ENCODE measurements at regions not wholly inside any gene's neighbourhood (a gene's known extent, or its start where the extent isn't known, plus 50 kb on each side); places are given as distances from the start of the nearest gene placed in this dataset.

DNA sequence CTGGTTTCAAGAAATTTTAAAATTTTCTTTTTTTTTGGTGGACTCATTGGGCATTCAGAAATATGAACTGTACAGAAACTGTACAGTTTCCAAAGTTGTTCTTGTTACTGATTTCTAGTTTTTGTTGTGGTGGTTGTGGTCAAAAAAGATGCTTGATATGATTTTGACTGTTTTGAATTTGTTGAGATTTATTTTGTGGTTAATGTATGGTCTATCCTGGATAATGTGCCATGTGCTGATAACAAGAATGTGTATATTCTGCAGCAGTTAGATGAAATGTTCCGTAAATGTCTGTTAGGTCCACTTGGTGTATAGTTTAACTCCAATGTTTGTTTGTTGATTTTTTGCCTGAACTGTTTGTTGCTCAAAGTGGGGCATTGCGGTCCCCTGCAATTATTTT, 127.6 kb upstream of the NUDT6 start:
- 100% methylated on average over 1 of the region's 2 CpGs for WGBS (ENCODE audit: insufficient coverage)
- H3K4me2 ChIP-seq (replicated peaks; ENCODE audit: extremely low read depth, low read length, poor library complexity, severe bottlenecking): no peak overlapping the region
- TF ChIP-seq, protein P1, sequence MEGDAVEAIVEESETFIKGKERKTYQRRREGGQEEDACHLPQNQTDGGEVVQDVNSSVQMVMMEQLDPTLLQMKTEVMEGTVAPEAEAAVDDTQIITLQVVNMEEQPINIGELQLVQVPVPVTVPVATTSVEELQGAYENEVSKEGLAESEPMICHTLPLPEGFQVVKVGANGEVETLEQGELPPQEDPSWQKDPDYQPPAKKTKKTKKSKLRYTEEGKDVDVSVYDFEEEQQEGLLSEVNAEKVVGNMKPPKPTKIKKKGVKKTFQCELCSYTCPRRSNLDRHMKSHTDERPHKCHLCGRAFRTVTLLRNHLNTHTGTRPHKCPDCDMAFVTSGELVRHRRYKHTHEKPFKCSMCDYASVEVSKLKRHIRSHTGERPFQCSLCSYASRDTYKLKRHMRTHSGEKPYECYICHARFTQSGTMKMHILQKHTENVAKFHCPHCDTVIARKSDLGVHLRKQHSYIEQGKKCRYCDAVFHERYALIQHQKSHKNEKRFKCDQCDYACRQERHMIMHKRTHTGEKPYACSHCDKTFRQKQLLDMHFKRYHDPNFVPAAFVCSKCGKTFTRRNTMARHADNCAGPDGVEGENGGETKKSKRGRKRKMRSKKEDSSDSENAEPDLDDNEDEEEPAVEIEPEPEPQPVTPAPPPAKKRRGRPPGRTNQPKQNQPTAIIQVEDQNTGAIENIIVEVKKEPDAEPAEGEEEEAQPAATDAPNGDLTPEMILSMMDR (IDR thresholded peaks at IDR 0.05): no peak
- Mint-ChIP-seq H3K27me3 (ENCODE audit: low read depth in 3 of 3) (no peaks in the 10 kb centered on the region), H3K9me3 (peaks cover 24 to 62% (median 34%) of the 10 kb centered on the region in 7 donors), H3K27ac (no peak overlapping the region), H3K4me3 (no peak overlapping the region), H3K36me3 (peaks cover 10 to 26% of the 10 kb centered on the region in 2 donors), H3K4me1 (no peaks in the 10 kb centered on the region)
- H3K9ac ChIP-seq (ENCODE audit: insufficient read depth, low read length, poor library complexity, severe bottlenecking): no peak overlapping the region
- no peak overlapping the region for H3K27ac ChIP-seq (ENCODE audit: low read depth in 1 of 2, low read length in 2 of 2)
- no peaks in the 10 kb centered on the region for H3K79me2 ChIP-seq (ENCODE audit: insufficient read depth, low read length)
- intact Hi-C loops (cut with micrococcal nuclease): no loop called here
- peaks cover 19 to 22% of the 10 kb centered on the region in 2 donors for H3K9me3 ChIP-seq (replicated peaks in 1 of 2; ENCODE audit: control insufficient read depth in 1 of 2, insufficient read depth in 1 of 2, low read length in 2 of 2)
- H3K27me3 ChIP-seq (ENCODE audit: control insufficient read depth in 2 of 2, insufficient read depth in 2 of 2, low read length in 2 of 2): no peaks in the 10 kb centered on the region
- no peaks in the 10 kb centered on the region for H3K4me1 ChIP-seq (ENCODE audit: control insufficient read depth in 1 of 2, insufficient read depth in 2 of 2, low read length in 2 of 2)
- H3K36me3 ChIP-seq (replicated peaks in 1 of 2; ENCODE audit: control insufficient read depth in 1 of 2, insufficient read depth in 2 of 2, low read length in 2 of 2): no peaks in the 10 kb centered on the region
- no peak for DNase-seq
- H4K20me1 ChIP-seq (ENCODE audit: insufficient read depth, low read length): no peaks in the 10 kb centered on the region
- no peak overlapping the region for H2AFZ ChIP-seq (ENCODE audit: insufficient read depth, low read depth, low read length, poor library complexity, severe bottlenecking)
- no peak overlapping the region for H3K4me3 ChIP-seq (replicated peaks in 1 of 3; ENCODE audit: low read depth in 2 of 3, low read length in 3 of 3)

DNA sequence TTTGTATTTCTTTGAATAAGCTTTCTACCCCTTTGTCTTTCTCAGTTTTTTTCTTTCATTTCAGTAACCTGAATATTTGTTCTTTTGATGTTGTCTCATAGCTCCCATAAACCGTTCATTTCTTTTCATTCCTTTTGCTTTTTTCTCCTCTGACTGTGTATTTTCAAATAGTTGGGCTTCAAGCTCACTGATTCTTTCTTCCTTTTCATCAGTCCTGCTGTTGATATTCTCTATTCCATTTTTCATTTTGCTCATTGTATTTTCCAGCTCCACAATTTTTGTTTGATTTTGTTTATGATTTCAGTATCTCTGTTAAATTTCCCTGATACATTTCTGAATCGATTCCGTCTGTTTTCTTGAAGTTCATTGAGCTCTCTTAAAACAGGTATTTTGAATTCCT, 129.6 kb upstream of the NUDT6 start:
- TF ChIP-seq, protein P1 (IDR thresholded peaks at IDR 0.05): no peak
- Histone ChIP-seq H3K4me1 (ENCODE audit: control insufficient read depth in 1 of 2, insufficient read depth in 2 of 2, low read length in 2 of 2) (no peaks in the 10 kb centered on the region), H3K9ac (ENCODE audit: insufficient read depth, low read length, poor library complexity, severe bottlenecking) (no peak overlapping the region), H3K27me3 (ENCODE audit: control insufficient read depth in 2 of 2, insufficient read depth in 2 of 2, low read length in 2 of 2) (no peaks in the 10 kb centered on the region), H4K20me1 (ENCODE audit: insufficient read depth, low read length) (no peaks in the 10 kb centered on the region), H3K4me3 (replicated peaks in 1 of 3; ENCODE audit: low read depth in 2 of 3, low read length in 3 of 3) (no peak overlapping the region), H3K36me3 (replicated peaks in 1 of 2; ENCODE audit: control insufficient read depth in 1 of 2, insufficient read depth in 2 of 2, low read length in 2 of 2) (no peaks in the 10 kb centered on the region), H3K79me2 (ENCODE audit: insufficient read depth, low read length) (no peaks in the 10 kb centered on the region), H3K4me2 (replicated peaks; ENCODE audit: extremely low read depth, low read length, poor library complexity, severe bottlenecking) (no peak overlapping the region), H2AFZ (ENCODE audit: insufficient read depth, low read depth, low read length, poor library complexity, severe bottlenecking) (no peak overlapping the region), H3K27ac (ENCODE audit: low read depth in 1 of 2, low read length in 2 of 2) (no peak overlapping the region), H3K9me3 (replicated peaks in 1 of 2; ENCODE audit: control insufficient read depth in 1 of 2, insufficient read depth in 1 of 2, low read length in 2 of 2) (peaks cover 18 to 19% of the 10 kb centered on the region in 2 donors)
- WGBS (ENCODE audit: insufficient coverage): no CpG with 5 or more reads among the region's 3 CpGs
- H3K4me3 Mint-ChIP-seq: no peak overlapping the region
- intact Hi-C loops (cut with micrococcal nuclease): no loop called here
- H3K36me3 Mint-ChIP-seq: peaks cover 10 to 22% of the 10 kb centered on the region in 2 donors
- H3K27me3 Mint-ChIP-seq (ENCODE audit: low read depth in 3 of 3): no peaks in the 10 kb centered on the region
- H3K4me1 Mint-ChIP-seq: no peaks in the 10 kb centered on the region
- no peak overlapping the region for H3K27ac Mint-ChIP-seq
- peaks cover 24 to 54% (median 31%) of the 10 kb centered on the region in 7 donors for H3K9me3 Mint-ChIP-seq
- no peak for DNase-seq
